ENCODE measurements at regions not wholly inside any gene's neighbourhood (a gene's known extent, or its start where the extent isn't known, plus 50 kb on each side); places are given as distances from the start of the nearest gene placed in this dataset.

DNA sequence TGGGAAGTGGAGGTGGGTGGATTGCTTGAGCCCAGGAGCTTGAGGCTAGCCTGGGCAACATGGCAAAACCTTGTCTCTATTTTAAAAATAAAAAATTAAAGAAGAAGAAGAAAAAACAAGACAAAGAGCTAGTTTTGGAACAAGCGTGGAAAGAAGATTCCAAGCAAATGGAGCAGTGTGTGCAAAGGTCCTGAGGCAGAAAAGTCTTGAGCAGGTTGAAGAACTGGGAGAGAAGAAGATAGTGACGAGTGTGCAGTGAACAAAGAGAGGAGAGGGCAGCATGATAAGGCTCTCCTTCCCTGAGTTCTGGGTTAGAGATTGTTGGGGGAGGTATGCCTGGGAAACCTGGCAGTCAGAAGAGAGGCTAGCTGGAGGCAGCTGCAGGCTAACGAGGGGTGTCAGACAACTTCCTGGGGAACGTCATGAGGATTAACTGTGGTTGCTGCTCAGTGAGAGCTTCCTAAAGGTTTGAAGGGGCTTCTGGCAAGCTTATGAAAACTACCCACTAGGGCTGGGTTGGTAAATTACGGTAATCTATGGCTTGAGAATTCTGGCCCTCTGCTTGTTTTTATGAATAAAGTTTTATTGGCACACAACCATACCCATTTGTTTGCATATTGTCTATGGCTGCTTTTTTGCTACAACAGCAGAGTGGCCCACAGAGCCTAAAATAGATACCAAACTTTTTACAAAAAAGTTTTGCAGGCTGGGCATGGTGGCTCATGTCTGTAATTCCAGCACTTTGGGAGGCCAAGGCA lies 128.9 kb downstream of the ZFP64 start:
- TF ChIP-seq CTCF (conservative IDR thresholded peaks at IDR 0.05 in 1 of 2, IDR thresholded peaks at IDR 0.05 in 1 of 2; ENCODE audit: extremely low read depth in 1 of 2, insufficient read depth in 1 of 2, low read depth in 1 of 2, low read length in 2 of 2), result no peak
- TF ChIP-seq EZH2 (IDR thresholded peaks at IDR 0.05; ENCODE audit: borderline replicate concordance, low read length), result no peak

Measured in mammary epithelial cell (primary cell).